HG02610 (cell line): ENCODE measurements at regions not wholly inside any gene's neighbourhood (a gene's known extent, or its start where the extent isn't known, plus 50 kb on each side); places are given as distances from the start of the nearest gene placed in this dataset.

Source experiments
- ATAC-seq: cut with Tn5 transposase; IDR thresholded peaks from one replicate; pipeline ENCODE4 v1.9.1; 2021; ENCODE audit warnings: mild to moderate bottlenecking, moderate library complexity; ENCODE audit not compliant: unreplicated experiment

DNA sequence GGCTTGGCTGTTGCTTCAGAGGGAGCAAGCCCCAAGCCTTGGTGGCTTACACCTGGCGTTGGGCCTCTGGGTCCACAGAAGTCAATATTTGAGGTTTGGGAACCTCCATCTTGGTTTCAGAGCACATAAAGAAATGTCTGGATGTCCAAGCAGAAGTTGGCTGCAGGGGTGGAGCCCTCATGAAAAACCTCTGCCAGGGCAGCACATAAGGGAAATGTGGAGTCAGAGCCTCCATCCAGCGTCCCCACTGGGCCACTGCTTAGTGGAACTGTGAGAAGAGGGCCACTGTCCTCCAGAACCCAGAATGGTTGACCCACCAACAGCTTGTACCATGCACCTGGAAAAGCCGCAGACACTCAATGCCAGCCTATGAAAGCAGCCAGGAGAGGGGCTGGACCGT is 573.5 kb upstream of the ZWINT start:
- no peak for ATAC-seq

DNA sequence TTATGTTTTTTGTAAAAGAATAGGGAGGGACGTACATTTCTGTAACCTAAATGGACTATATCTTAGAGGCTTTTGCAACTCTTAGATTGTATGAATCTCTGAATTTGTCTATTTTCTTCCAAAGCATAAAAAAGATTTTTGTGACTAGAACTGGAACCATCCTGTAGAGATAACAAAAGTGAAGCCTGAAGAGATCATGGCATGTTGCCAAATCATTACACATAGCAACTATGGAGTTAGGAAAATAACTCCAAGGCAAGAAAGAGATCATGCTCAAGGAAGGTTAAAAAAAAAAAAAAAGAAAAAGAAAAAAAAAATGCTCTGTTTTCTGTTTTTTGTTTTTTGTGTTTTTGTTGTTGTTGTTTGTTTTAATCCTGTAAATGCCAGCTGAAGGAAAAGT is 567.7 kb upstream of the ZWINT start:
- no peak for ATAC-seq

DNA sequence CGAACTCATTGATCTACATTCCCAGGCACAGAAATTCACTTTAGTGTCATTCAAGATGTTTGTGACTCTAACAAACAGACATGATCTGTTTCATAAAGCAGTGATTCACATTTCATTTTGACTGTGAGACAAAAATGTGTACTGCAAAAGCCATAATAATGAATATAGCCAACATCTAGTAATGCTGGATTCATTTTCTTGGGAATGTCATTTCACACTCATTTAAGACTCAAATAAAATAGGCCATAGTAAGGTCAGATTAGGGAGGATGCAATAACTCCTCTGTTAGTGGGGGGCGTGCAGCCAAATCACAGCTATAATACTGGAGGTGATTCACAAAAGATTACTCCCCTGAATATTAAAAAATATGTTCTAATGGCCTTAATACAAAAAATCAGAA is 566.6 kb upstream of the ZWINT start:
- no peak for ATAC-seq

DNA sequence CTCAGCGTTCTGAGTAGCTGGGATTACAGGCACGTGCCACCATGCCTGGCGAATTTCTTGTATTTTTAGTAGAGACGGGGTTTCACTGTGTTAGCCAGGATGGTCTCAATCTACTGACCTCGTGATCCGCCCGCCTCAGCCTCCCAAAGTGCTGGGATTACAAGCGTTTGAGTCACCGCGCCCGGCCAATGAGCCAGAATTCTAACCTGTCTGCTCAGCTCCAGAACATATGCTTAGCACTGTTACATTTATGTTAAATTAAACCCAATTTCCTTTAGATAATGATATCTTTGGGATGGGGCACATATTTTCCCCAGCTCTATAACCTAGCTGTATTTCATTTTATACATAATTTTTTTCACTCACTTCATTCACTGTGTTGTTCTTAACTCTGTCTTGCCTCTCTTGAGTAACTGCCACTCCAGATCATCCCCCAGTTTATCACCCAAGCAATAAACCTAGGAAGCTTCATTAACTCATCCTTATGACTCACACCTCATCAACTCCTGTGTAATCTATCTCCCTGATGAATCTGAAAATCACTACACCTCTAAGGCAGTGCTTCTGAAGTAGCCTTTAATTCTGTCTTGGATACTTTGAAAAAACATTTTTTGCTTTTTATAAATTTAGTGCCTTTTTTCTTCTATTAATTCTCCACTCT is 559.7 kb upstream of the ZWINT start:
- ATAC-seq = no peak

DNA sequence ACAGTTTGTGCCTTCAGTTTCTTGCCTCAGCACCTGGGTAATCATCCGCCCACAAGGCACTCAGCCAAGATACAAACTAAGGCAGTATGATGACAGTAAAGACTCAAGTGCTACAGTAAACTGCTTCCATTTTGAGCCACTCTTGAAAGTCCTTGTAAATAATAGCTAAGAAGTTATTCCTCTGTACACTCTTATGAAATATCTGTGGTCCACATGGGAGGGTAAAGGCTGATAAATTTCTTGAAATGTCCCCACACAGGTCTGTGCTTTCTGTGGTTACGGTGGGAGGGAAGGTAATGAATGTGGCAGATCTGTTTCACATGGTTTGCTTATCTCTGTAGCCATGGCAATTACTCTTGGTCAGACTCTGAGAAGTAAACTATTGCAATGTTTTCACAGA is 551.0 kb upstream of the ZWINT start:
- ATAC-seq = peak; percentile 36

DNA sequence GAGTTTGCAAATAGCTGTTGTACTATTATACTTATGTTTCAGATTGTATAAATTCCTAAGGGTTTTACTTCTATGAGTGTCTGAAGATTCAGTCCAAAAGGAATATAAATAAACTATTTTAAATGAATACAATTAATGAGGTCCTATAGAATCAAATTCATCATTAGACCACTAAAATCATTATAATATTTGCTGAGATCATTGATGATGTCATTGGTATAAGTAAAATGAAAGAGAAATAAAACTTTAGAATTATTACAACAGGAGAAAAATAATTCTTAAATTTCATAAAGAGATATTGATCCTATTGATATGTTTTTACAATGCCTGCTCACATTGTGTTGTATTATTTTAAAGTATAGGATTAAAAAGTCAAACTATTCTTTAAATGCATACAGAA is 544.0 kb upstream of the ZWINT start:
- no peak for ATAC-seq

DNA sequence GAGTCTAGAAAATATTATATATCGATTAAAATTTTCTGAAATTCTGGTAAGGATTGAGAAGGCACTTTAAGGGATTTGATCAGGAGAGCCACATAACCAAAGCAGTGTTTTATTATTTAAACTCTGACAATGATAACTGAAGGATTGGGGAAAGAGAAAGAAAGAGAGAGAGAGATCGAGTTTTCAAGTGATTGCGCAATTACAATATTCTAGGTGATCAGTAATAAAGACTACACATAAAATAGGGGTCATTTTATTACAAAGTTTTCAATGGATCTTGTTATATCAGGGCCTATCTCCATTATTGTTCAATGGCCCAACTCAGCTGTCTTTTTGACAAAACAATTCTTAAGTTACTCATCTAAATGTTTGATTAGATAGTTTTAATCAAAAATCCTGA is 541.5 kb upstream of the ZWINT start:
- no peak for ATAC-seq

DNA sequence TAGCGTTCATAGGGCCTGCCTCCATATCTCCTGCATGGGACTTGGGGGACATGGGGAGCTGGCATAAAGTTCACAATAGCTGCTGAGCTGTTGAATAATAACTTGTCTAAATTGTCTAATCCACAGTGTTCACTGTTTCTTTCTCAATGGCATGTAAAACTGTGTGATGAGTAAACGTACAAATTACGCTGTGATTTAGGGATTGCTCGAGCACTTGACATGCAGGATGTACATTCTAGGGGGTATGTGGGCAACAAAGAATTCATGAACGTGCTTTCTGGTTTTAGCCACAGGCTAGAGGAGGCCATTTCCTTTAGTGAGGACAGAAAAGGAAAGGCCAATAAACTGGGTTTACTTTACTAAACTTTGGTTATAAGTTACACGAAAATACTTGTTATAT is 534.2 kb upstream of the ZWINT start:
- ATAC-seq = no peak

DNA sequence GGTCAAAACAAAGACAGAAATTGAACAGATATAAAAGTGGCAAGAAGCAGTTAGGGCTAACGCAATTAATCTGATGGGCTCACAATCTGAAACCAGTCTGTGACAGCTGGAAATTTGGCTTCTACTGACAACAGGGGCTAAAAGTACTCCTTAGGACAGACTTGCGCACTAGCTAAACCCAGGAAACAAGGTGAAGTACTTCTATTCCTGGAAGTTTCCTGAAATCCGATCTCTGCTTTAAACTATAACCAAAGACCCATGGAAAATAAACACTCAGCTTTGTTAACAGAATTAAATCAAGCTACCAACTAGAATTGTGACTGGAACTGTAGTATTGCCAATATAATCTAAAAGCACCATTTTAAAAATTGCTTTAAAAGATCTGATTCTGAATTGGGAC is 520.2 kb upstream of the ZWINT start:
- ATAC-seq = no peak

DNA sequence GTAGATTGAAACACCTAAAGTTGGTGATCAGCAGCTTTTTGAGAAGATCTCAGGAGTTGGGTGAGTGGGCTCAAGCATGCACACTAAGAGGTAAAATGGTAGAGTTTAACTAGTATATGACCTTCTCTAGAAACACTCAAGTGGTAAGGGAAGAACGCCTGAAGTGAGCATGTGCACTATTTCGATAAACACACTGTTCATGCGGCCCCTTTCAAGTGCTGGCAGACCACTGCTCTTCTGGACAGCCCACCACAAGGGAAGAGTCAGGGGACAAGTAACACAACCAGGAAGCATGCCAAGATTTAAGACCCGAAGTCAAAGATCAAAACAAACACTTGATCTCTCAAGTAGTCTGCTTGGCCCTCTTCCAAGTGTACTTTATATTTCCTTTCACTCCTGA is 519.5 kb upstream of the ZWINT start:
- no peak for ATAC-seq

DNA sequence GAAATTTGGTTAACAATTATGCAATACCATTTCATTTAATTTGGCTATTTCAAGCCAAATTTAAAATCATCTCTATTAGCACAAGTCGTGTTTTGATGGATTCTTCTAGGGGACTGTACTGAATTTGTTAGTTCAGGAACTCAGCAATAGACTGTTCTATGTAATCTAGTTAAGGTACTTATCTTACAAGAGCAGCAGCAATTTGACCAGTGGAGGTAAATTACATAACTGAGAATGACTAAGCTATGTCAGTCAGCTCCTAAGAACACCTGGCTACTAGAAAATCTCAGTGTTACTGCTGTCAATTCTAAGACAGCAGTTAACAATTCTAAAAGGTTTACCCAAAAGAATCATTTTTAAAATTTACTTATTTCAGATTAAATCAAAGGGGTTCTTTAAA is 513.9 kb upstream of the ZWINT start:
- ATAC-seq = no peak

DNA sequence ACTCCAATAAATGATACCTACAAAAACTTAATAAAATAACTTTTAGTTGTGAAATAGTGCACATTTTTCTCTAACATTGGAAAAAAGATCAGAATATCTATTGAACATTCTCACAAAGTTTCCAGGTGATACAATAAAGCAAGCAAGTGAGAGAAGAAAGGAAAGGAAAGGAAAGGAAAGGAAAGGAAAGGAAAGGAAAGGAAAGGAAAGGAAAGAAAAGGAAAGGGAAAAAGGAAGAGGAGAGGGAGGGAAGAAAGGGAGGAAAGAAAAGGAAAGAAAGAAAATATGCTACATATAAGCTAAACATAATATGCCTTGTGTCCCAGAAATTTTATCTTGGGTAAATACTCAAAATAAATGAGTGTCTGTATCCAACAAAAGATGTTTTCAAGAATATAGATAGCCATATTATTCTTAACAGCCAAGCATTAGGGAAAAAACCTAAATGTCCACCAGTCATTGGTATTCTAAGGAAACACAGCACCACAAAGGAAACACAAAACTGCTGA is 510.2 kb upstream of the ZWINT start:
- ATAC-seq = no peak

DNA sequence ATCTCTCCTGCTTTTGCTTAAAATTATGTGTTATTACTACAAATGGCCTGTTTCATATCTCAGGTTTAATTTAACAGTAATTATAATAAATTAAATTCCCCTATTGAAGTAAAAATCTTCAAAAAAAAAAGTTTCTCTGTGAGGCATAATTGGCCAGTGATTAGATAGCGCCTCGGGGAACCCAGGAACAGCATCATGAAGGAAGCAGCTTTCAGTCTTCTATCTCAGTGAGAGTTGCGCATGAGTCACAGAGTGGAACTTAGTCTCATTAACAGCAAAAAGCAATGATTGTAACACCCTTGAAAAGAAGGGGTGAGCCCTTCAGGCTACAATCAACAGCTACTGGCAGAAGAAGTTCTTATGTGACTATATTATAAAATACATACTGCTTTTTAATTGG is 506.2 kb upstream of the ZWINT start:
- no peak for ATAC-seq

DNA sequence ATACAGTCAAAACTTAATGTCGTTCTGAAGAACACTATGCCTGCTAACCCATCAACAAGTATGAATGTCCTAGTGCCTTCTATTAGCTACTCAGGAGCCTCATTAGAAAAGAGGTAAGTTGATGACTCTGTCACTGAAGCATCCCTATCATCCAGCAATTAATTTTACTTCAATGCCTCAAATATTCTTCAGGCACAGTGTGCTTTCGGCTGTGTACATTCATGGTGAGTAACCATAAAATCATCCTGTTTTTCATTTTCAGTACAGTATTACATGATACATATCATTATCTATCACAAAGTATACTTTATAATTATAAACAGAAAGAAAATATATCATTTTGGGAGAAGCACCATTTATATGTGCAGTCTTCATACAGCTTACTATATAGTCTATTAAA is 495.5 kb upstream of the ZWINT start:
- ATAC-seq = no peak

DNA sequence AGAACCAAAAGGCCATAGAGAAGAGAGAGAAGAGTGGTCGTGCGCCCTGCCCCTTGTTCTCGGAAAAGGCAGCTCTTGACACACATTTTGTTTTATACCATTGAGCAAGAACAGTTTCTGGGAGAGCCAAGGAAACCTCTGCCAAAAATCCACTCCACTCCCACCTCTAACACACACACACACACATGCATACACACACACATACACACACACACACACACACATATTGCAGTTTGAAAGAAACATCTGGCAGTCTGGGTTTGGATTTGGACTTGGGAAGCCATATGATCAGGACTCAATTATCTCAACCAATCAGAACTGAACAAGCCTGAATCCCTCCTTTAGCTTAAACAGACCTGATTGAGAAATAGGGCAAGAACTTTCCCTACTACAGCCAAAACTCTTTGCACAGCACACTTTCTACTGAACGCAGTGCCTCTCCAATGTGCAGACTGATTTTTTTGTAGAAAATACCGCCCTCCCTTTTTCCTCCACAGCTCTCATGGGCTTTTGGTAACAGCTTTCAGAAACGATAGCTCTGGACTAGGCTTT is 484.0 kb upstream of the ZWINT start:
- ATAC-seq = no peak

DNA sequence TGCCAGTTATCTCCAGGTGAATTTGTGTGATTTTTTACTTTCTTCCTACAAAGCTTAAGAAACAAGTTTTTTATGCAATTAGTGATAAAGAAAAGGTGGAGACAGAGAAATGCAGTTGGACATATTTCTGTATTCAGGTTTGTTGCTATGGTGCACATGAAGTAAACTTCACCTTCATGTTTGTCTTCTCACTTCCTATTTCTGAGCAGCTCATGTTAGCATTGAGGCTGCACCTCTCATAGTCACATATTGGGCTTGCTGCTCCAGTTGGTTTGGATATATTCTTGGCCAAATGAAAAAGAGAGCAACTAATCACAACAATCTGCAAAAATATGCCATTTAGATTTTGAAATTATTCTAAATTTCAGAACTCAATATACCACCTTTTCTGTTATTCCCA is 475.6 kb upstream of the ZWINT start:
- ATAC-seq = no peak

DNA sequence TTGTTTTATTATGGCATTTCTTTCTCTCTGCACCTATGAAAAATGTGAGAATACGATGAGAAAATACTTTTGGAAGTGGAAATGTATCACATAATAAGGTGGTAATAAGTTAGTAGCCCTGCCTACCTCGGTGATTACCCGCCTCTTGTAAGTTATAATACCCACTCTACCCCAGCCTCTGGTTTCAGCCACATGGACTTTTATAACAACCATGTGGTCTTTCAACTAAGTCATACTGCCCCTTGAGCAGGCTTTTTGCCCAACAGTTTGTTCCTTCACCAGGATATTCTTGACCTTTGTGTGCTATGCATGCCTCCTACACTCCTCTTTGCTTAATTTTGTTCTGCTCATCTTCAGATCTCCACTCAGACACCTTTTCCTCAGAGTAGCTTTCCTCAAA is 470.6 kb upstream of the ZWINT start:
- no peak for ATAC-seq

DNA sequence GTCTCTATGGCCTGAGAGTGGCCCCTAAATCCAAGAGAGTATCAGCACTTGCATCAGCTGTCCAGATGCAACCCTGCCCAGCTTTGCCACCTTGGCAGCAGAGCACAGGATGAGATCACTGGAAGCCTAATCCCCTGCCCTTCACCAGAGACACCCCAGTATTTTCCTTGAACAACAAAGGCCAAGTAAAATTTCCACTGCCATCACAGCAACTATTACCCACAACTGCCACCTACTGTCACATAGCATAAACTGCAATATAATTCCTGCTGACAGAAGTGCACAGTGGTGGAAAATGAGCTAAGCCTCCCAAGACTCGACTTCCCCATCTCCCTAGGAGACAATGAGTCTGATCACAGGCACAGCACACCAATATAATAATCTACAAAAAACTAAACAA is 462.8 kb upstream of the ZWINT start:
- ATAC-seq = peak; percentile 78

DNA sequence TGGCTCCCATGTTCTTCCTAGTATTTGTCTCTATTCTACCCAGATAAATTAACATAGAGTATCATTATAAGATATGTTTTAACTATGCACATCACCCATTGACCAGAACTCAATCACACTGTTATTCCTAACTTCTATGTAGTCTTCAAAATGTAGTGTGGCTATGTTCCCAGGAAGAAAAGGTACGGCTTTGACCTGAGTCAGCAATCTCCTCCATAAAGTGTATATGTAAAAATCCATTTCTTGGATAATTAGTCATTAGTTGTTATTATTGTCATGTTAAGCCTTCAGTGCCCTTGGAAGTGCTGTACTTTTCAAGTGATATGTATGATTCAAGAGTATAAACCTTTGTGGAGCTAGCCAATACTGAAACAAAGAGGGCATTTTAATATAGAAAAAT is 444.0 kb upstream of the ZWINT start:
- no peak for ATAC-seq

DNA sequence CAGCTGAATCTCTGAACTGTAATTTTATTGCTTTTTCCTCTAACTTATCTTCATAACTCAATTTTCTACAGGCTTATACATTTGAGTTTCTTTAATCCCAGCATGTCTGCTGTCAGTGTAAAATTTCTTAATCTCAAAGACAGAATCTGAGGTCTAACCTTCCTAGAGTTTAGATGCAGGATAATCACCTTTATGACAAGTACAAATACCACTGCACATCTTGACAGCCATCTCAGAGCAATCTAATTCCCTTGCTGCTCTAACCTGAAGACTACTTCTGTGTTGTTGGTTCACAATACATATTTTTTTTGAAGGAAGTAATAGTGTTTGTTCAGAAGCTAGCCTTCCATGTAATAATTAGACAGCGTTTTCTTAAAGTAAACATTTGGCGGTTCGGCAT is 424.2 kb upstream of the ZWINT start:
- ATAC-seq = no peak

DNA sequence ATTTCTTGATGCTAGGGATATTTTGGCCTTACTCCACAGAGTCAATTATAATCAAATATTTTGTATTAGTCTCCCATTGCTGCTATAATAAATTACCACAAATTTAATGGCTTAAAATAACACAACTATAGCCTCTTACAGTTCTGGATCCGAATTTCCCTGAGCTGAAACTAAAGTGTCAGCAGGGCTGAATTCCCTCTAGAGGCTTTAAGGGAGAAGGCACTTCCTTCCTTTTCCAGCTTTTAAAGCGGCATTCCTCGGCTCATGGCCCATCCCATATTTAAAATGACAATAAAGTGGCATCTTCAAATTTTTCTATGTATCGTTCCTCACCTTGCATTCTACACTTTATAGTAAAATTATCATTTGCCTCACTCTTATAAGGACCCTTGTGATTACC is 421.4 kb upstream of the ZWINT start:
- ATAC-seq = no peak

DNA sequence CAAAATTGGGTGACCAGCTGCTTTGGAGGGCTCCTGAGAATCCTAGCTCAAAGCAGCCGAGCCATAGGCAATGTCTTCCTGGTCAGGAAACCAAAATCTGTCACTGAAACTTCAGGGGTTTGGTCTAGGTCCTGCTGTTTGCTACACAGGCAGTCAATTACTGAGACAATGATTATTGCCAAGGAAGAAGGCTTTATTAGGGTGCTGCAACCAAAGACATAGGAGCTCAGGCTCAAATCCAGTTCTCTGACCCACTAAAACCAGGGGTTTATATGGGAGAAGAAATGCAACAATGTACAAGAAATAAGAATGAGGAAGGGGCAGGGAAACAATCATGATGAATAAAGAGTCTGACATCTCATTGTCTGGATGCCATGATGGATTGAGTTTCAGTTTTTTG is 410.3 kb upstream of the ZWINT start:
- ATAC-seq = no peak

DNA sequence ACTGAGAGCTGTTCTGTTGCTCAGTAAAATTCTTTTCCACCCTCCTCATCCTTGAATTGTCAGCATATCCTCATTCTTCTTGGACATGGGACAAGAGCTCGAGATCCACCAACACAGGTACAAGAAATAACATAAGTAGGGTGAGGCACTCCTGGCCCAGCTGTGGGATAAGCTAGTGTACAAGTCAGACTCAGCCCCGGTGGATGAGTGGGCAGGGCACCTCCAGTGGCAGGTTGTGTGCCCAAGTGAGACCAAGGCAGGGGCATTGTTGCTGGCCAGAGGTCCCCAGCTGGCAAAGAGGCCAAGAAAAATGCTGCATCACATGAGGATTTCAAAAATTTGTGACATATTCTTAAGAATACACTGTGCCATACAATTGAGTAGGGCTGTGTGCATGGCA is 402.0 kb upstream of the ZWINT start:
- ATAC-seq = no peak
